CD4-positive, alpha-beta T cell (primary cell): ENCODE measurements at regions not wholly inside any gene's neighbourhood (a gene's known extent, or its start where the extent isn't known, plus 50 kb on each side); places are given as distances from the start of the nearest gene placed in this dataset.
"Not testable (repeated sequence)": the region's sequence is repeated elsewhere in the genome, so short reads cannot be mapped to it uniquely, and the experiment has no call there.

ENCODE experiments used
- ATAC-seq: fragments of 200-7000 bp; cut with Tn5 transposase; one replicate; pipeline ENCODE4 v1.10.0; 2022; ENCODE audit warnings: mild to moderate bottlenecking; ENCODE audit not compliant: poor library complexity
- CTCF ChIA-PET: fragments of 350-600 bp; sonication (Branson Sonifier 250); formaldehyde crosslinking; loops from one replicate; lab custom pipeline; 2021; ENCODE audit warnings: antibody characterized with exemption, inconsistent platforms; lab: Charles Lee
- POLR2A ChIA-PET: fragments of 350-600 bp; sonication (Branson Sonifier 250); formaldehyde crosslinking; loops from one replicate; lab custom pipeline; 2021; ENCODE audit warnings: antibody characterized with exemption, inconsistent platforms; lab: Charles Lee
- DNase-seq, 14 experiments: peaks; one replicate each; pipeline ENCODE4 v3.0.0-alpha.2; 2013 to 2020; ENCODE audit warnings: mixed read lengths in 2 of 14
- H3K27ac ChIP-seq, 2 donors: one replicate each; pipeline versions ENCODE4 v1.5.1 to v1.7.0; 2013; ENCODE audit warnings: low read length in 2 of 2, low read depth in 1 of 2, mild to moderate bottlenecking in 1 of 2
- H3K27me3 ChIP-seq, 2 experiments: 1 replicate in 1 of 2; 2 replicates in 1 of 2; pipeline versions ENCODE4 v1.6.1 to v1.7.0; 2013; ENCODE audit warnings: low read length in 2 of 2, control low read depth in 1 of 2, mild to moderate bottlenecking in 1 of 2, moderate library complexity in 1 of 2; ENCODE audit not compliant: insufficient read depth in 2 of 2, control insufficient read depth in 1 of 2
- H3K36me3 ChIP-seq: one replicate; pipeline ENCODE4 v1.6.1; 2013; ENCODE audit warnings: low read length, control low read depth; ENCODE audit not compliant: insufficient read depth
- H3K4me1 ChIP-seq: one replicate; pipeline ENCODE4 v1.6.1; 2013; ENCODE audit warnings: low read length, control low read depth; ENCODE audit not compliant: insufficient read depth
- H3K4me3 ChIP-seq: one replicate; pipeline ENCODE4 v1.5.1; 2013; ENCODE audit warnings: mild to moderate bottlenecking, low read length, moderate library complexity
- H3K9me3 ChIP-seq, 2 experiments: 1 replicate in 1 of 2; 2 replicates in 1 of 2; pipeline versions ENCODE4 v1.6.1 to v1.7.0; 2013; ENCODE audit warnings: low read length in 2 of 2, mild to moderate bottlenecking in 2 of 2, control low read depth in 1 of 2, moderate library complexity in 1 of 2; ENCODE audit not compliant: control insufficient read depth in 1 of 2, insufficient read depth in 1 of 2
- H3K27ac Mint-ChIP-seq: one replicate; pipeline ENCODE4 v1.8.0; 2020; ENCODE audit warnings: mixed read lengths
- H3K27me3 Mint-ChIP-seq: one replicate; pipeline ENCODE4 v1.8.0; 2021; ENCODE audit warnings: mixed read lengths
- H3K36me3 Mint-ChIP-seq: one replicate; pipeline ENCODE4 v1.8.0; 2021; ENCODE audit warnings: low read depth, mixed read lengths
- H3K4me1 Mint-ChIP-seq: one replicate; pipeline ENCODE4 v1.8.0; 2021; ENCODE audit warnings: low read depth, mixed read lengths
- H3K4me3 Mint-ChIP-seq: one replicate; pipeline ENCODE4 v1.8.0; 2020; ENCODE audit warnings: mild to moderate bottlenecking, mixed read lengths
- H3K9me3 Mint-ChIP-seq: one replicate; pipeline ENCODE4 v1.8.0; 2020; ENCODE audit warnings: mixed read lengths
- CTCF ChIP-seq: fragments of 200-600 bp; IDR thresholded peaks from one replicate; pipeline ENCODE4 v1.8.0; 2022; ENCODE audit warnings: antibody characterized with exemption, mild to moderate bottlenecking
- intact Hi-C, 2 experiments: fragments of 100-400 bp; cut with DNase I in 1 of 2; cut with micrococcal nuclease in 1 of 2; formaldehyde crosslinking; loops; one replicate each; pipeline versions ENCODE4 v1.15.1 to v1.9.0; 2023 to 2025; cut with DNase I, micrococcal nuclease

- Mint-ChIP-seq H3K9me3 (no peaks in the 10 kb centered on the region), H3K36me3 (no peaks in the 10 kb centered on the region), H3K4me1 (no peaks in the 10 kb centered on the region), H3K27ac (no peak overlapping the region), H3K27me3 (peaks cover 9% of the 10 kb centered on the region), H3K4me3 (no peak overlapping the region)
- H3K36me3 ChIP-seq, result no peaks in the 10 kb centered on the region
- no peaks in the 10 kb centered on the region for H3K4me1 ChIP-seq
- H3K9me3 ChIP-seq, result peaks cover 0 to 8% of the 10 kb centered on the region in 2 experiments
- no peak for ATAC-seq
- intact Hi-C loops, result no loop called here
- H3K4me3 ChIP-seq, result no peak overlapping the region
- H3K27ac ChIP-seq, result no peak overlapping the region
- H3K27me3 ChIP-seq, result peaks cover 0 to 7% of the 10 kb centered on the region in 2 experiments
- POLR2A ChIA-PET, result no interaction called here
- TF ChIP-seq CTCF, result no peak
- DNase-seq, result no peak
- CTCF ChIA-PET, result no interaction called here
Observed at GRCh38 chr6:167748458-167749379, 78.0 kb upstream of the AFDN start.

- Mint-ChIP-seq H3K4me3 (no peak overlapping the region), H3K36me3 (no peaks in the 10 kb centered on the region), H3K4me1 (no peaks in the 10 kb centered on the region), H3K9me3 (no peaks in the 10 kb centered on the region), H3K27ac (no peak overlapping the region), H3K27me3 (peaks cover 16% of the 10 kb centered on the region)
- H3K27ac ChIP-seq, result no peak overlapping the region
- H3K4me1 ChIP-seq, result no peaks in the 10 kb centered on the region
- ATAC-seq, result no peak
- intact Hi-C loops, result no loop called here
- H3K4me3 ChIP-seq, result no peak overlapping the region
- POLR2A ChIA-PET, result no interaction called here
- no peak for TF ChIP-seq CTCF
- peaks cover 0 to 4% of the 10 kb centered on the region in 2 experiments for H3K27me3 ChIP-seq
- no peaks in the 10 kb centered on the region for H3K36me3 ChIP-seq
- H3K9me3 ChIP-seq, result peaks cover 0 to 8% of the 10 kb centered on the region in 2 experiments
- CTCF ChIA-PET, result no interaction called here
- no peak for DNase-seq
Observed at GRCh38 chr6:167750956-167751358, 75.8 kb upstream of the AFDN start.

GRCh38 chr6:167751579-167752115 is 75.1 kb upstream of the AFDN start:
- no peak for DNase-seq
- no peak for TF ChIP-seq CTCF
- H3K4me1 ChIP-seq, result no peaks in the 10 kb centered on the region
- Mint-ChIP-seq H3K27me3 (peaks cover 16% of the 10 kb centered on the region), H3K27ac (no peak overlapping the region), H3K4me3 (no peak overlapping the region), H3K4me1 (no peaks in the 10 kb centered on the region), H3K36me3 (no peaks in the 10 kb centered on the region), H3K9me3 (no peaks in the 10 kb centered on the region)
- intact Hi-C loops, result no loop called here
- H3K36me3 ChIP-seq, result no peaks in the 10 kb centered on the region
- ChIA-PET CTCF (no interaction called here), POLR2A (no interaction called here)
- no peak for ATAC-seq
- no peak overlapping the region for H3K4me3 ChIP-seq
- no peak overlapping the region for H3K27ac ChIP-seq
- H3K9me3 ChIP-seq, result peaks cover 0 to 8% of the 10 kb centered on the region in 2 experiments
- H3K27me3 ChIP-seq, result peaks cover 0 to 4% of the 10 kb centered on the region in 2 experiments

- CTCF ChIA-PET, H3K36me3 Mint-ChIP-seq, H3K4me1 Mint-ChIP-seq, ATAC-seq, H3K4me3 ChIP-seq, intact Hi-C loops, H3K9me3 Mint-ChIP-seq, H3K27ac ChIP-seq, DNase-seq, H3K9me3 ChIP-seq, H3K27ac Mint-ChIP-seq, H3K4me1 ChIP-seq, H3K36me3 ChIP-seq, H3K4me3 Mint-ChIP-seq, H3K27me3 ChIP-seq, POLR2A ChIA-PET: not testable (repeated sequence)
- H3K27me3 Mint-ChIP-seq, result peaks cover 21% of the 10 kb centered on the region
Observed at GRCh38 chr6:167753281-167753680, 73.4 kb upstream of the AFDN start.
